ENCODE measurements at regions not wholly inside any gene's neighbourhood (a gene's known extent, or its start where the extent isn't known, plus 50 kb on each side); places are given as distances from the start of the nearest gene placed in this dataset.

DNA sequence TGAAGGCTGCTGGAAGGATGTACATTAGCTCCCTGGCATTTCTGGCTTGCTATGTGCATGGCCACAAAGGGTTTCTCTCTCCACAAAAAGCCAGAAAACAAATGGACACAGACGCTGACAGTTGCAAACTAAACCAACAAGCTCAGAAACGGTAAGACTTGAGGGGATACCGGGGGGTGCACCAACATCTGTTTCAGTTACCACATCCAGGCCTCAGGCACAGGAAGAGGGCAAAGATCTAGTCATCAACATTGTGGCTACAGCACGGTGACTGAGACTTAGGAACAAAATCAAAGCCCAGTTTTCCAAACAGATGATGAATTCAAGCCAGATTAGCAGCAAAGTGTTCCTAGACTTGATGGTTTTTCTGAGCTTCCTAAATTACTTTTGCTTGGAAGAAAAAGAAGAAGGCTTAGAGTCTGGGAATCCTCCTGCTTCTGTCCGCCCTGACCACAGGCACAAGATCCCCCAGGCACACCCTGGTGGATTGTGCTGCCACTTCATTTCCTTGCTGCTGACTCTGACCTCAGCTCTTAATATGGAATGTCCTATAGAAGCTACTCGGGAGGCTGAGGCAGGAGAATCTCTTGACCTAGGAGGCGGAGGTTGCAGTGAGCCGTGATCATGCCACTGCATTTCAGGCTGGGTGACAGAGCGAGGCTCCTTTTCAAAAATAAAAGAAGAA lies 54.2 kb upstream of the ADGRF1 start:
- Mint-ChIP-seq H3K36me3 (no peaks in the 10 kb centered on the region), H3K27me3 (no peaks in the 10 kb centered on the region), H3K27ac (no peak overlapping the region), H3K4me3 (no peak overlapping the region), H3K9me3 (no peaks in the 10 kb centered on the region), H3K4me1 (peaks cover 5 to 11% of the 10 kb centered on the region in 2 donors)
- no peak for ATAC-seq (replicated peaks)
- DNase-seq, result no peak

DNA sequence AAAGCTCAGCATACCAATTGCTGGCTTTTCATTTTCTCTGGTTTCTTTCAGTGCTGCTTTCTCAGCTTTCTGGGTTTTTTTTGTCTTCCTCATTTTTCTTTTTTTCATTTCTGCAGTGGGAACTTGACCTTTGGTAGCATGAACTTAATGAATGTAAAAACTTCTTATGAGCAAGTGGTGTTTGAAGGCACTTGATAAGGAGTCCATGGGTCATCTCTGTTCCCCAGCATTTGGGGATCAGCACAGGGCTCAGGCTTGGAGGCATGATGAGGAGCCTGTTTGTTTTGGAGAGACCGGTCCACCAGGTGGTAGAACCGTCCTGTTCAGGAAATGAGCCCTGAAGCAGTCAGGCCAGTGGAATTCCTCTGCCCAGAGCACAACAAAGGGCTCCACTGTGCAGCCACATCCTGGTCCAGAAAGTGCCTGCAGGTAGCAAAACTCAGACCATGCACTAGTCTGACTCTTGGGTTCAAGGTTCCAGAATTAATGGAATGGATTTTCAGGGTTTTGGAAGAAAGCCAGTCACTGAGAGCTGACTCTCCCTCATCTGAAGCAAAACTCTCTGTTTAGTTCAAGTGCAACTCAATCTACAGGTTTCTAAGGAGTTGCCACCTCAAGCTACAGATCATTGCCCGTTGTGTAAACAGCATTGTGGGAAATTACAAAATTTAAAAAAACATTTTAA lies 52.3 kb upstream of the ADGRF1 start:
- Mint-ChIP-seq H3K27ac (no peak overlapping the region), H3K9me3 (no peaks in the 10 kb centered on the region), H3K4me3 (no peak overlapping the region), H3K36me3 (no peaks in the 10 kb centered on the region), H3K27me3 (no peaks in the 10 kb centered on the region), H3K4me1 (peaks cover 5 to 15% of the 10 kb centered on the region in 2 donors)
- peak; percentile 49 to 53 for ATAC-seq (replicated peaks)
- no peak for DNase-seq

DNA sequence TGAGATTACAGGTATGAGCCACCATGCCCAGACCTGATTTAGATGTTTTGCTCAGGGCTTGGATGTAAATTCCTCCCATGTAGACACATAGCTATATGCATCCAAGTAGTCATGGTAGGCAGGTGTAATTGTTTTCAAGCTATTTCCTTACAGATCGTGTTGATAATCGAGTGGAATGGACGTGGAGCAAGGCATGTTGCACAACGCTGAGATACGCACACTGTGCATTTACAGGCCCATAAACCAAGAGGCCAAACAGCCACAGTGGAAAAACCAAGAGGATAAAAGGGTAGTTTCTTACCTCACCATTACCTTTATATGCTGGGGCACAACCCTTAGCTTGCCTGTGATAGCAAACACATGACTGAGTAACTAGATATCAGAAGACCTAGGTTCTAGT lies 51.0 kb upstream of the ADGRF1 start:
- H3K9me3 Mint-ChIP-seq, result peaks cover 0 to 1% of the 10 kb centered on the region in 2 donors
- H3K36me3 Mint-ChIP-seq, result no peaks in the 10 kb centered on the region
- ATAC-seq (replicated peaks), result no peak
- H3K4me3 Mint-ChIP-seq, result no peak overlapping the region
- DNase-seq, result no peak
- H3K27ac Mint-ChIP-seq, result no peak overlapping the region
- peaks cover 5 to 15% of the 10 kb centered on the region in 2 donors for H3K4me1 Mint-ChIP-seq
- H3K27me3 Mint-ChIP-seq, result no peaks in the 10 kb centered on the region

DNA sequence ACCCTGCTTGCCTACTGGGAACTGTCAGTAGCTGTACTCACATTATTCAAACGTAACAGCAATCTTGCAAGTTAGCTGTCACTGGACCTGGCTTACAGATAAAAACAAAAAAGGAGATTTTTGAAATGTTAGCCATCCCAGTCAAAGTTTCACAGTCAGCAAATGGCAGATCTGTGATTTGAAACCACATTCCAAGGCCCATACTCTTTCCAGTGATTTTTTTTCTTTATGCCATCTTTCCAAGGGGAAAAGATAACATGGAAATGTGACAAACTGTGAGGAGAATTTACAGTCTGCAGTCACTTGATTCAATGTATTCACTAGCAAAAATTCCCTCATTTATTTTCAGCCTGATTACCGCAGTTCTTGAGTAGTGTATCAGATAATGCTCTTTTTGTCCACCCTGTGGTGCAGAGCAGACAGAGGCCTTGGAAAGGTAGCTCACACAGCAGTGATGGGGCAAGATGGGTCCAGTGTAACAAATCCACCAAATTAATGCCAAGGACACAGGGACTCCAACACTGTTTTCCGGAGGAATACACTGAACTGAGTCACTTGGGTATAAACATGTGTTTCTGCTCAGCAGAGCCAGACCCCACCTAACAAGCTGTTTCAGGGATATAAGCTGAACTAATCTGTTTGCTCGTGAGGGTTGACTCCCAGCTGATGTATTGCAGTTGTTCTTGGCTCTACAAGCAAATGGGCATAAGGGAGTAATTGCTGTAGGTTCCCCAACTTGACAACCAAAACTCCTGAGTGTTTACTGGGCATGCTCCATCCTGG lies 49.9 kb upstream of the ADGRF1 start:
- DNase-seq, result no peak
- Mint-ChIP-seq H3K4me1 (peaks cover 5 to 15% of the 10 kb centered on the region in 2 donors), H3K27ac (no peak overlapping the region), H3K27me3 (peaks cover 0 to 3% of the 10 kb centered on the region in 2 donors), H3K9me3 (peaks cover 0 to 1% of the 10 kb centered on the region in 2 donors), H3K4me3 (no peak overlapping the region), H3K36me3 (no peaks in the 10 kb centered on the region)
- ATAC-seq (replicated peaks), result no peak
